Uterus (tissue), 3 donors: ENCODE measurements at regions not wholly inside any gene's neighbourhood (a gene's known extent, or its start where the extent isn't known, plus 50 kb on each side); places are given as distances from the start of the nearest gene placed in this dataset.

Source experiments
- DNase-seq, 2 donors: peaks; one replicate each; pipeline ENCODE4 v3.0.0-alpha.2; 2019 to 2020
- H3K27ac ChIP-seq, 2 donors: fragments of 200-600 bp; sonication (generic); 1 replicate in 1 of 2; 2 replicates in 1 of 2; pipeline ENCODE4 v1.5.1; 2016 to 2018
- H3K27me3 ChIP-seq, 2 donors: fragments of 200-600 bp; sonication (generic); one replicate each; pipeline ENCODE4 v1.5.1; 2018 to 2019; ENCODE audit warnings: control low read depth in 1 of 2
- H3K36me3 ChIP-seq, 2 donors: fragments of 200-600 bp; sonication (generic); one replicate each; pipeline ENCODE4 v1.5.1; 2019; ENCODE audit warnings: control low read depth in 1 of 2
- H3K4me1 ChIP-seq, 2 donors: fragments of 200-600 bp; sonication (generic); one replicate each; pipeline ENCODE4 v1.5.1; 2018 to 2019; ENCODE audit warnings: control low read depth in 1 of 2
- H3K4me3 ChIP-seq, 2 donors: fragments of 200-600 bp; sonication (generic); 1 replicate in 1 of 2; 2 replicates in 1 of 2; pipeline ENCODE4 v1.5.1; 2018 to 2019; ENCODE audit warnings: mild to moderate bottlenecking in 1 of 2
- H3K9me3 ChIP-seq, 2 donors: fragments of 200-600 bp; sonication (generic); one replicate each; pipeline ENCODE4 v1.5.1; 2019; ENCODE audit warnings: control low read depth in 1 of 2
- CTCF ChIP-seq, 4 experiments: fragments of 200-600 bp in 2 of 4; fragments of 450-650 bp in 2 of 4; sonication (generic) in 2 of 4; IDR thresholded peaks; one replicate each; pipeline ENCODE4 v1.5.1; 2016 to 2019; ENCODE audit warnings: antibody characterized with exemption in 4 of 4, mild to moderate bottlenecking in 2 of 4, moderate library complexity in 1 of 4
- POLR2A ChIP-seq, 2 donors: fragments of 450-650 bp; IDR thresholded peaks; one replicate each; pipeline ENCODE4 v1.6.1; 2016; ENCODE audit warnings: antibody characterized with exemption in 2 of 2, mild to moderate bottlenecking in 1 of 2, moderate library complexity in 1 of 2
- intact Hi-C: fragments of 100-400 bp; cut with DNase I; formaldehyde crosslinking; loops from one replicate; pipeline ENCODE4 v1.15.1; 2023; ENCODE audit warnings: low total_unique reads
- donor health status: DM: yes; HTN: yes; CAD: no.

- peaks cover 5 to 27% of the 10 kb centered on the region in 2 donors for H3K27me3 ChIP-seq
- TF ChIP-seq POLR2A (IDR thresholded peaks at IDR 0.05) (no peak), CTCF (IDR thresholded peaks at IDR 0.05) (no peak)
- H3K27ac ChIP-seq, result no peak overlapping the region
- no peak for DNase-seq
- H3K36me3 ChIP-seq, result no peaks in the 10 kb centered on the region
- H3K9me3 ChIP-seq, result no peaks in the 10 kb centered on the region
- no peak overlapping the region for H3K4me3 ChIP-seq
- intact Hi-C loops, result no loop called here
- H3K4me1 ChIP-seq, result no peaks in the 10 kb centered on the region
Measured at GRCh38 chr19:30219702-30220101, 152.5 kb upstream of the ZNF536 start.

- no peak for DNase-seq
- intact Hi-C loops, result no loop called here
- no peaks in the 10 kb centered on the region for H3K36me3 ChIP-seq
- H3K27me3 ChIP-seq, result peaks cover 7 to 34% of the 10 kb centered on the region in 2 donors
- H3K9me3 ChIP-seq, result no peaks in the 10 kb centered on the region
- no peak overlapping the region for H3K27ac ChIP-seq
- TF ChIP-seq CTCF (IDR thresholded peaks at IDR 0.05) (no peak), POLR2A (IDR thresholded peaks at IDR 0.05) (no peak)
- H3K4me1 ChIP-seq, result peaks cover 0 to 9% of the 10 kb centered on the region in 2 donors
- no peak overlapping the region for H3K4me3 ChIP-seq
Measured at GRCh38 chr19:30221176-30221575, 151.0 kb upstream of the ZNF536 start.

GRCh38 chr19:30222428-30222873 is 149.7 kb upstream of the ZNF536 start:
- no peak overlapping the region for H3K27ac ChIP-seq
- intact Hi-C loops, result no loop called here
- H3K9me3 ChIP-seq, result no peaks in the 10 kb centered on the region
- TF ChIP-seq POLR2A (IDR thresholded peaks at IDR 0.05) (no peak), CTCF (IDR thresholded peaks at IDR 0.05) (peak in 3 of 4 experiments; percentile 6 to 26 (median 9))
- H3K27me3 ChIP-seq, result peaks cover 12 to 44% of the 10 kb centered on the region in 2 donors
- no peaks in the 10 kb centered on the region for H3K36me3 ChIP-seq
- no peak overlapping the region for H3K4me3 ChIP-seq
- peaks cover 0 to 13% of the 10 kb centered on the region in 2 donors for H3K4me1 ChIP-seq
- DNase-seq, result no peak

GRCh38 chr19:30222992-30223865 is 149.0 kb upstream of the ZNF536 start:
- H3K9me3 ChIP-seq, result no peaks in the 10 kb centered on the region
- peaks cover 12 to 44% of the 10 kb centered on the region in 2 donors for H3K27me3 ChIP-seq
- TF ChIP-seq POLR2A (IDR thresholded peaks at IDR 0.05), result no peak
- no peak for TF ChIP-seq CTCF (IDR thresholded peaks at IDR 0.05)
- intact Hi-C loops, result no loop called here
- no peak overlapping the region for H3K4me3 ChIP-seq
- H3K27ac ChIP-seq, result no peak overlapping the region
- H3K36me3 ChIP-seq, result no peaks in the 10 kb centered on the region
- H3K4me1 ChIP-seq, result peaks cover 0 to 19% of the 10 kb centered on the region in 2 donors
- no peak for DNase-seq
